HG03565 (cell line): ENCODE measurements at regions not wholly inside any gene's neighbourhood (a gene's known extent, or its start where the extent isn't known, plus 50 kb on each side); places are given as distances from the start of the nearest gene placed in this dataset.

Source experiments
- ATAC-seq: cut with Tn5 transposase; IDR thresholded peaks from one replicate; pipeline ENCODE4 v1.9.1; 2021; ENCODE audit warnings: mild to moderate bottlenecking, moderate library complexity; ENCODE audit not compliant: unreplicated experiment

DNA sequence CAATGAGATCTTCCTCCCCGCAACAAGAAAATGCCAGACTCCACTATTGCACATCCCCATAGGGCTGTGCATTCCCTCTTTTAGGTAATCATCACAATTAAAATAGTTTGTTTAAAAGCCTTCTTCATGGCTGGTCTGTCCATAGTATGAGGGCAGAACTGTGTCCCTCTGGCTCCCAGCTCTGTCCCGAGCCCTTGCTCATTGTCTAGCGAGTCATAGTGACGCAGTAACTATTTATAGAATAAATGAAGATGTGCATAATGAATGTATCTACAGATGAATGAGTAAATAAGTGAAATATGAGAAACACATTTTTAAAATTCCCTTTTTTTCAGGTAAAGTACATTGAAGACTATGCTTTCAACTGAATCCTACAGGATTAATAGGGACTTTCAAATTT is 128.4 kb upstream of the TMC3 start:
- no peak for ATAC-seq

DNA sequence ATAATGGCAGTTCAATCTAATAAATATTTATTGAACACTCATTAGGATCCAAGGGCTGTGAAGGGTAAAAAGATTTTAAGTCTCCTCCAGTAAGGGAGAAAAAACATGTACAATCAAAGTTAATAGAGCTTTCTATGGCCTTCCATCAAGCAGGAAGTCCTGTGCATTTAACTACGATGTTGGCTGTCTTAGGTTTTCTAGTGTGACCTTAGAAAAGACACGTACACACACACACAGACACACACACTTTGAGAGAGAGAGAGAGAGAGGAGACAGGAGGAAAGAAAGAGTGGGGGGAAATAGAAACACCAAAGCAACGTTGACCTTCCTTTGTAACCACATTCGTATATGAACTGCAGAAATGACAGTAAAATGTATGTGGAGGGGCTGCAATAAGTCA is 126.1 kb upstream of the TMC3 start:
- ATAC-seq = no peak

DNA sequence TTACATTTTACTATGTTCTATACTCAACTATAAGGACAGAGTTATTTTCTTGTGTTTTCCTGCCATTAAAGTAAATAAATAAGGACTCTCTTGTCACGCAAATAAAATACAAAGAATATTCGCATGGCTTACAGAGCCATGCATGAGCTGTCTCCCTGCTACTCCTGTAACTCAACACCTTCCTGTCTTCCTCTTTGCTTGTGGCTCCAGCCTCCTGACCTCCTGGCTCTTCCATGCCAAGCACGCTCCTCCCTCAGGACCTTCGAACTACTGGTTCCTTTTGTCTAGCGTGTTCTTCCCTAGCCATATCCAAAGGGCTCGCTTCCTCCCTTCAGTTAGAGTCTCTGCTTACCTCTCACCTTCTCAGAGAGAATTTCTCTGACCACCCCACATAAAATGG is 124.3 kb upstream of the TMC3 start:
- ATAC-seq = no peak

GRCh38 chr15:81497238-81497637 is 123.2 kb upstream of the TMC3 start:
- no peak for ATAC-seq

DNA sequence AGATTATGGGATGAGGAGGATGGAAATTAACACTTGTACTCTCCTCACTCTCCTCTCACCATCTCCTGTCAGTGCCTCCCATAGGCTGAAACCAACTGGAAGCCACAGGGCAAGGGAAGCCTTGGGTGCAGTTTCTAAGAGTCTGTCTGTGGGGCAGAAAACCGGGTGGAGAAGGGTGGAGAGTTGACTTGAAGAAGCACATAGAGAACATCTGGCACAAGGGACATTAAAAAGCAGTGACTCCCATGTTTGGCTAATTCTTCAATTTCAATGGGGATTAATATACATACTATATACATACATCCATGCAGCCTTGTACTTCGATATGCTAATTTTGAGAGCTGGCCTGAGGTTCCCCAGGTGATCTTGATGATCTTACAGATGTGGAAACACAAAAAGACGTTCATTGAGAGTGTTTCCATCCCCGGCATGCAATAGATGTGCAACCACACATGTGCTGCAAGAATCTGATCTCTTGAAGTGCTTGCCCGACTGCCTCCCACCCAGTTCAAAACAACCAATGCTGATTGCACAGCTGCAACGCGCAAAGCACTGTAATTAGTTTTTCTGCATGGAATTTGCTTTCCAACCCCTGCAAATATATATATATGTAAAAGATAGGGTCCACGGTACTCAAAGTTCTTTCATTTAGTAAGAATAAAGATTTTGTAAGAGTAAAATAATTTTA is 121.9 kb upstream of the TMC3 start:
- ATAC-seq = no peak

- no peak for ATAC-seq
Observed at GRCh38 chr15:81492969-81493645, 119.1 kb upstream of the TMC3 start.

DNA sequence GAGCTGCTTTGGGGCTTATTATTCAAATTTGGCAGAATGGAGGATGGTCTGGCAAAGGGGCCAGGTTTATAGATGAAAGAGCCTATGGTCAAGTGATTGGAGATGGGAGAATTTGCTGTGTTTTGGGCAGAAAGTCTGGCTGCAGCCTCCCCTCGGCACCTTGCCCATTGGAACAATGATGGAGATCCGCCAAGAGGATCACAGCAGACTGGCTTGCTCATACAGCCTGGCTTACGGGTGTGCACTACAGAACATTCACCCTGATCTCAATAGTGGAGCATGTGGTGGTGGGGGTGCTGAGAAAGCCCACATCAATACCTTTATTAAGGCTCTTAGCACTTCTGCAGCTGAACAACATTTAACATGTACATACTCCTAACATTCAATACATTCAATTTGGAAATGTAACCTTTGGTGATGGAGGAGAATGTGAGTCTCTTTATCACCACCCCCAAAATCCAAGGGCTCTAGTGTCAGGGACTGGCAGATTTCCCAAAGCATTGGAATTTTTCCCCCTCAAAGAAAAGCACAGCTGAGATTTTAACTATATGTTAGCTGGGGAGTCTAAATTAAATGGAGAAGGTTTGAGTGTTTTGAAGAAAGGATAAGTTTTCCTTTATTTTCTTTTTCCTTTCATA is 118.4 kb upstream of the TMC3 start:
- ATAC-seq = no peak

DNA sequence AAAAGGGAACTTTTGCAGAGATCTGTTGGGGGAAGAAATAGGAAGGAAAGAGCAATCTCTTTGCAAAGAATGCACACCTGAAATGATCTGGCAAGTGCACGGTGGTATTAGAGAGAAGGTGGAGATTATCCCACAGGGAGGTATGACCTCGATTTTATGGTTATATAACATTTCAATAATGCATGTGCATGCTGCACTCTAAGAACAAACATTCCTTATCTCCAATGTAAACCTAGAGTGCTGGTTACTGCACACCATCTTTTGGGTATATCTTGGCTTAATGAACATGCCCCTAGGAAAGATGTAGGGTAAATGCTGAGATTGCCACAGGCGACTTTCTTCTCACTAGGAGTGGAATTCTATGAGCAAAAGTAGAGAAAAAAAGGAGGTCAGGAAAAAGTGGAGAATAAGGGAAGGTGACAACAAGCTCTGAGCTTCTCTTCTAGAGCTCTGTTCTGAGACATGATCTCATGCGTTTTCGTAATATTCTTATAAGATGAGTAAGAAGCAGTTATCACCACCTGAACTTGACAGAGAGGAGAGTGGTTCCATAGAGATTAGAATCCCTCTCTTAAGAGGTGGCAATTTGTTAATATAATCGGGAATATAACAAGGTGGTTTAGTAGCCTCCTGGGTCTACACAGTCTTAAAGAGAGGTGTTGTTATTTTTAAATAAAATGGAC is 117.5 kb upstream of the TMC3 start:
- no peak for ATAC-seq

- no peak for ATAC-seq
Observed at GRCh38 chr15:81485806-81486205, 111.8 kb upstream of the TMC3 start.

DNA sequence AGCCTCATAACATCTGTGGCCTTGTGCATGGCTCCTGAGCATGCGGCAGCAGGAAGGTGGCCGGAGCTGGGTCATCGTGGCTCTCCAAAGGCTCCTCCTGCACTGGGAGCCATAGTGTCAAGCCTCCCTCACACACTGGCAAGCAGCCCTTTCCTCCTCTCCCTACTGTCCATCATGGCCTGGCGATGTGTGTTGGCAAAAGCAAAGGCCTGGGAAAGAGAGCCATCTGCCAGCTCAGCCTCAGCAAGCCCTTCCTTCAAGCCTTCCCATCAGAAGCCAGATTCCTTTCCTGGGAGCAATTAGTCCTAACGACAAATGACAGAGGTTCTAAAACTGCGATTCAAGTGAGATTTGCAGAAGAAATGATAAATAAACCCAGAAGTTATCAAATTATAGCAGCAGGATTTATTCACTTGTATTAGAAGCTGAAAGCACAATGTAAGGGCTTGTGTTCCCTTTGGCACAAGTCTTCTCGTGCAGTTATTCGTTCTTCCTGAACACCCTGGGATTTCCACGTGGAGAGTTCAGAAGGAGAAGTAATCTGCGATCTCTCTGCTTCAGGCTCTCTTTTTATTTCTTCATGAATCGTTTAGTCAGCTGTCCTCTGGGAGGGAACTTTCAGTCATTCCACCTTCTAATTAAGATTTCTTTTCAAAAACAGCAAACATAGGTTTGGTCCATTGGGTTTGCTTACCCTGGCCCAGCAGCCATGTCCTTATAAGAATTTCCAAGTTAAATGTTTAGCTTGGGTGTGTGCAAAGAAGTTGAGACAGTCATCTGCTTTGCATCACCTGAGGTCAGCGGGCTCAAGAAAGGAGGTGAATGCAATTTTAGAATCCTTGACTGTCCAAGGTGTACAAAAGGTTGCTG is 110.3 kb upstream of the TMC3 start:
- ATAC-seq = no peak

DNA sequence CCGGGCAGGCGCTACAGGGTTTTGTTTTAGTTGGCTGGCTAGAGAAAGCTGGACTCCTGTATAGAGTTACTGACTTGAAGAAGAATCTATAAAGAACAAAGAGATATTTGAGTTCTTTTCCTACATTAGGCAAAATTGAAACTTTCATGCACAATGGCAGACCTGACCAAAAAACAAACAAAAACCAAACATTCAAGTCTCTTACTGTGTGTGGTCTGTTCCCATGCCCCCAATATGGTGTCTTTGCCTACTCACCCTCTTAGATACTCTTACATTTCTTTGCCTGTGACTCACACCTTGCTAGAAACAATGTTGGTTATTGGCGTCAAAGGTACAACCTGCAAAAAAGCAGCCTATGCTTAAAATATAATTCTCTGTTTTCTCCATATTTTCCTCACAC is 109.5 kb upstream of the TMC3 start:
- ATAC-seq = no peak

DNA sequence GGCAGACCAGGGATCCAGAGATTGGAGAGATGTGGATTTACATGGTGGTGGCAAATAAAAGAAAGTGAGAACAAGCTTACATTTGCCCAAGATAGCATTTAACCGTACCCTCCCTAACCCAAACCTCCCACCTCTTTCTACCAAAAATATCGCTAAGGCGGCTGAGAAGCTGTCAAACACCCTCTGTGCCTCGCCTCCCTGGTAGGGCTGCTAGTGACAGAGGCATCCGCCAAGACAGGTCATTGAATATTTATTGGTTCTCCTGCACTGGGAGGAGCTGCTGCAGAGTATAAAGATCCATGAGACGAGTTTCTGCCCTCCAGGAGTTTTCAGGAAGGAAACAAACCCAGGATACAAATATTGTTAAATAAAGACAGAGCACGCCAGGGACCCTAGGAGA is 107.3 kb upstream of the TMC3 start:
- no peak for ATAC-seq

DNA sequence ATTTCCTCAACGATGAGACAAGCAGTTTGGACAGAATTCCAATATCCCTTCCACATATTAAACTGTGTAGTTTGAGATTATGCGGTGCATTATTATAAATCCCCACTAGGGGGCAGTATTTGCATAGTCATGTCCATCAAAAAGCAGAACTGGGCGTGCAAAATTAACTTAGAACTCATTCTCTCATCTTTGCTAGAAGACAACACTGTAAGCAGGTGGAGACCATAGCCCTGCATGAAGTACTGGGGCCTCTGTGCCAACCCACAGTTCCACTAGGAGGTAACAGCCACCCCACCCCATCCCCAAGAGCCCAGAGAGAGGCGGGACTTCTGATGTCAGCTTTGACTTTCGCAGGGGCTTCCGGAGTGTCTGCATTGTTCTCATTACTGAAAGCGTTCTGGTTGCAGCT is 106.6 kb upstream of the TMC3 start:
- ATAC-seq = no peak

DNA sequence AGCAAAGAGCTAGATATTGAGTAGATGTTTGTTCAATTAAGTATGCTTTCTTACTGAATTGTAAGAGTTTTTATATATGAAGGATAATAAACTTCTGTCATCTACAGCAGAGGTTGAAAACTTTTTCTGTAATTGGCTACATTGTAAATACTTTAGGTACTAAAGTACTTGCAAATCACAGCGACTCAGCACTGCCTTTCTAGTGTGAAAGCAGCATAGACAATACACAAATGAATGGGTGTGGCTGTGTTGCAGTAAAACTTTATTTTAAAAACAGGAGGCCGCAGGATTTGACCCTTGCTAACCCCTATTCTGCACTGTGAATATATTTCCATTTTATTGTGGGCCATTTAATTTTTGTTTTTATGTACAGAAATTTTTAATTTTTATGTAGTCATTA is 104.3 kb upstream of the TMC3 start:
- ATAC-seq = no peak

DNA sequence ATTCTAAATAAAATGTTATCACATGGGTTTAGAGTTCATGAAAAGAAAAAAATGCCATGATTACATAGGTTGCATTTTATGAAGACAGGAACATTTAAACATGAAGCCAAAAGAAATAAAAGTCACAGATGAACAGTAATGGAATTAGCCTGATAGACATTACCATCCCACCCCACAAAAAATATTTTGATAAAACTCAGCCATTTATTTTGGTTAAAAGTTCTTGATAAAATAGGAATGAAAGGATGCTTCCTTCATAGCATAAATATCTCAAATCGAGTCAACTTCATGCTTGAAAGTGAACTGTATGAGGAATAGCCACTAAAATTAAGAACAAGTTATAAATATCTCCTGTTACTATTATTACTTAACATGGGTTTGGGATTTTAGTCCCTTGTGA is 101.9 kb upstream of the TMC3 start:
- no peak for ATAC-seq

DNA sequence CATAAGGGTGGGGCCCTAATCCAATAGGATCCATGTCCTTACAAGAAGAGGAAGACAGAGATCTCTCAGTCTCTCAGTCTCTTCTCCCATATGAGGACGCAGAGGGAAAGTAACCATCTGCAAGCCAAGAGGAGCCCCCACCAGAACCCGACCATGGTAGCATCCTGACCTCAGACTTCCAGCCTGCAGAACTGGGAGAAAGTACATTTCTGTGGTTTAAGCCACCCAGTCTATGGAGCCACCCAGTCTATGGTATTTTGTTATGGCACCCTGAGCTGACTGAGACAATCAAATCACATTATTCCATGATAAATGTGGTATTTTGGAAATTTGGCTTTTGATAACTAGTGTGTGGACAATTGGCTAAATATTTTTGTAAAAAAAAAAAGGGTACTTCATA is 101.5 kb upstream of the TMC3 start:
- no peak for ATAC-seq

GRCh38 chr15:81473946-81474345 is 99.9 kb upstream of the TMC3 start:
- ATAC-seq = no peak

DNA sequence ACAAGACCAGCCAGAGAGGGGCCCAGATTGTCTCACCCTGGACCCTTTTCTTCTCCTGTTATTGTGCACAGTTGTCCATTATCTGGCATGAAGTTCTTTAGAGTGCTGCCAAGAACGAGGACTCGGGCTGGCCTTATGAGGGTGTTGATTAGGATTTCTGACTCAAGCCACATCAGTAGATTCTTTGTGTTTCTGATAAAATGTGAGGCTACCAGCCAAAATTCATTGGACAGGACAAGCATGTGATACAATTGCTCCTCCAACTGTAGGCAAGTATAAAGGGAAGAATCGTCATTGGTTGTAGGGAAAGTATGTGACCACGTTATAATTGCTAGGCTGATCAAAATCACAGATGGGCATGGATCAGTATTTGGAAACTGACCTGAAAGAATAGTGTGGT is 99.2 kb upstream of the TMC3 start:
- ATAC-seq = no peak

- ATAC-seq = no peak
Observed at GRCh38 chr15:81471151-81471550, 97.1 kb upstream of the TMC3 start.

DNA sequence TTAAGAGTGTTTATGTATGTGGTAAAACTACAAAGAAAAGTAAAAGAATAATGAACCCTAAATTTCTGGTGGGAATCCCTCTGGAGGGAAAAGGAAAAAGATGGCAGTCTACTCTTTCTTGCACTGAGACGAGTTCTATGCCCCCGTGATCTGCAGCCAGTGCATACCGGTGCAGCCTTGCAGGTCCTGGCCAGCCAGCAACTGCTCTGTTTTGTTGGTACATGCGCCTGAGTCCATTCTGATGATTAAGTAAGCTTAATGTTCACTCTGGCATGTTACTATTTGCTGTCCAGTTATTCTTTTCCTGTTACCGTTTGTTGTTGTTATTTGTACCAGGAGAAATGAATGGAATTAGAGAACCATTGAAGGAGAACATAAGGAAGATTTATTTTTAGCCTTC is 95.1 kb upstream of the TMC3 start:
- ATAC-seq = no peak

GRCh38 chr15:81466741-81467140 is 92.7 kb upstream of the TMC3 start:
- no peak for ATAC-seq
